AG08395 (cell line): ENCODE measurements at regions not wholly inside any gene's neighbourhood (a gene's known extent, or its start where the extent isn't known, plus 50 kb on each side); places are given as distances from the start of the nearest gene placed in this dataset.
"Not testable (repeated sequence)": the region's sequence is repeated elsewhere in the genome, so short reads cannot be mapped to it uniquely, and the experiment has no call there.

Experiments used
- DNase-seq: peaks from one replicate; pipeline ENCODE4 v3.0.0; 2012; ENCODE audit warnings: mixed read lengths, low spot score

GRCh38 chr1:73854527-73854926, 343.4 kb downstream of the LRRIQ3 start:
- no peak for DNase-seq

- no peak for DNase-seq
Measured at GRCh38 chr1:73842436-73842835, 355.5 kb downstream of the LRRIQ3 start.

- DNase-seq = peak; percentile 9
Measured at GRCh38 chr1:73839922-73840321, 358.1 kb downstream of the LRRIQ3 start.

GRCh38 chr1:73832276-73833181, 365.4 kb downstream of the LRRIQ3 start:
- peak; percentile 37 for DNase-seq

- not testable (repeated sequence) for DNase-seq
Measured at GRCh38 chr1:73827283-73827682, 370.7 kb downstream of the LRRIQ3 start.

- DNase-seq = no peak
Measured at GRCh38 chr1:73824065-73824464, 373.9 kb downstream of the LRRIQ3 start.

- DNase-seq = no peak
Measured at GRCh38 chr1:73821520-73821919, 376.5 kb downstream of the LRRIQ3 start.

- DNase-seq = no peak
Measured at GRCh38 chr1:73820843-73821242, 377.1 kb downstream of the LRRIQ3 start.

GRCh38 chr1:73813716-73814115, 384.3 kb downstream of the LRRIQ3 start:
- DNase-seq = no peak

GRCh38 chr1:73813236-73813635, 384.7 kb downstream of the LRRIQ3 start:
- DNase-seq = no peak

- DNase-seq = no peak
Measured at GRCh38 chr1:73811798-73812197, 386.2 kb downstream of the LRRIQ3 start.

GRCh38 chr1:73804935-73805334, 393.0 kb downstream of the LRRIQ3 start:
- DNase-seq = no peak

- DNase-seq = no peak
Measured at GRCh38 chr1:73803380-73803779, 394.6 kb downstream of the LRRIQ3 start.

- peak; percentile 32 for DNase-seq
Measured at GRCh38 chr1:73801912-73802429, 396.0 kb downstream of the LRRIQ3 start.

- DNase-seq = peak; percentile 67
Measured at GRCh38 chr1:73800376-73800775, 397.6 kb downstream of the LRRIQ3 start.

GRCh38 chr1:73789965-73790364, 408.0 kb downstream of the LRRIQ3 start:
- DNase-seq = no peak

GRCh38 chr1:73784026-73784425, 413.9 kb downstream of the LRRIQ3 start:
- DNase-seq = no peak

GRCh38 chr1:73783352-73783751, 414.6 kb downstream of the LRRIQ3 start:
- no peak for DNase-seq

- DNase-seq = peak; percentile 16
Measured at GRCh38 chr1:73782901-73783300, 415.1 kb downstream of the LRRIQ3 start.

GRCh38 chr1:73781251-73781650, 416.7 kb downstream of the LRRIQ3 start:
- DNase-seq = peak; percentile 6

- no peak for DNase-seq
Measured at GRCh38 chr1:73778471-73778870, 419.5 kb downstream of the LRRIQ3 start.

- DNase-seq = no peak
Measured at GRCh38 chr1:73775896-73776295, 422.1 kb downstream of the LRRIQ3 start.

GRCh38 chr1:73772941-73773340, 425.0 kb downstream of the LRRIQ3 start:
- DNase-seq = no peak

- no peak for DNase-seq
Measured at GRCh38 chr1:73771396-73771795, 426.6 kb downstream of the LRRIQ3 start.
